SK-N-SH (cell line): ENCODE measurements at regions not wholly inside any gene's neighbourhood (a gene's known extent, or its start where the extent isn't known, plus 50 kb on each side); places are given as distances from the start of the nearest gene placed in this dataset.

Source experiments
- CTCF ChIA-PET: fragments of 300-600, 350-600 bp; formaldehyde crosslinking; extraction: SDS; loops from one replicate; lab custom pipeline; 2021; lab: Yijun Ruan, JAX
- POLR2A ChIA-PET: fragments of 350-600 bp; sonication (Branson Sonifier 250); formaldehyde crosslinking; extraction: SDS; loops from one replicate; lab custom pipeline; 2020; ENCODE audit warnings: antibody characterized with exemption, inconsistent platforms; lab: Yijun Ruan, JAX
- DNase-seq: peaks from one replicate; pipeline ENCODE4 v3.0.0; 2012
- H2AFZ ChIP-seq: fragments of 200-600 bp; sonication (generic); 2 replicates; pipeline ENCODE4 v1.8.1; 2016; ENCODE audit warnings: antibody characterized with exemption, mild to moderate bottlenecking, low read depth
- H3F3A ChIP-seq: fragments of 200-600 bp; sonication (generic); replicated peaks from 2 replicates; pipeline ENCODE3; 2016; ENCODE audit warnings: antibody characterized with exemption, mild to moderate bottlenecking; ENCODE audit not compliant: insufficient read depth
- H3K27ac ChIP-seq, 2 experiments: fragments of 200-500 bp in 1 of 2; fragments of 200-600 bp in 1 of 2; sonication (Bioruptor generic) in 1 of 2; sonication (generic), shearing (Covaris generic) in 1 of 2; 2 replicates each; pipeline versions ENCODE4 v1.5.1 to v1.6.1; 2014 to 2016; ENCODE audit warnings: low read depth in 2 of 2, inconsistent platforms in 1 of 2, low read length in 1 of 2, mild to moderate bottlenecking in 1 of 2, mixed read lengths in 1 of 2
- H3K27me3 ChIP-seq: fragments of 200-600 bp; sonication (generic), shearing (Covaris generic); 2 replicates; pipeline ENCODE4 v1.6.1; 2016; ENCODE audit warnings: mixed run types; ENCODE audit not compliant: insufficient read depth
- H3K36me3 ChIP-seq, 2 experiments: fragments of 200-500 bp in 1 of 2; fragments of 200-600 bp in 1 of 2; sonication (Bioruptor generic) in 1 of 2; sonication (generic) in 1 of 2; replicated peaks in 1 of 2; 2 replicates each; pipeline versions ENCODE3 to v1.5.1; 2014 to 2016; ENCODE audit warnings: low read length in 1 of 2, mild to moderate bottlenecking in 1 of 2; ENCODE audit not compliant: insufficient read depth in 2 of 2, control insufficient read depth in 1 of 2
- H3K4me1 ChIP-seq, 2 experiments: fragments of 200-500 bp in 1 of 2; fragments of 200-600 bp in 1 of 2; sonication (Bioruptor generic) in 1 of 2; sonication (generic), shearing (Covaris generic) in 1 of 2; 2 replicates each; pipeline versions ENCODE4 v1.5.1 to v1.6.1; 2014 to 2016; ENCODE audit warnings: low read depth in 1 of 2, low read length in 1 of 2, mixed run types in 1 of 2; ENCODE audit not compliant: insufficient read depth in 2 of 2, control insufficient read depth in 1 of 2
- H3K4me2 ChIP-seq: fragments of 200-600 bp; sonication (generic), shearing (Covaris generic); 2 replicates; pipeline ENCODE4 v1.6.1; 2017; ENCODE audit warnings: mixed run types
- H3K4me3 ChIP-seq, 2 experiments: fragments of 200-500 bp in 1 of 2; fragments of 200-600 bp in 1 of 2; sonication (Bioruptor generic) in 1 of 2; sonication (generic), shearing (Covaris generic) in 1 of 2; 2 replicates each; pipeline versions ENCODE4 v1.5.1 to v1.8.1; 2014 to 2016; ENCODE audit warnings: low read depth in 2 of 2, inconsistent platforms in 1 of 2, low read length in 1 of 2, mild to moderate bottlenecking in 1 of 2, mixed read lengths in 1 of 2, moderate library complexity in 1 of 2
- H3K79me2 ChIP-seq: fragments of 200-600 bp; sonication (generic); 2 replicates; pipeline ENCODE4 v1.8.1; 2017; ENCODE audit warnings: mild to moderate bottlenecking; ENCODE audit not compliant: insufficient read depth
- H3K9ac ChIP-seq: fragments of 200-600 bp; sonication (generic); 2 replicates; pipeline ENCODE4 v1.6.1; 2017; ENCODE audit warnings: mixed run types
- H3K9me2 ChIP-seq: fragments of 200-600 bp; sonication (generic); 2 replicates; pipeline ENCODE4 v1.6.1; 2017; ENCODE audit warnings: mixed run types
- H3K9me3 ChIP-seq: fragments of 200-600 bp; sonication (generic); 2 replicates; pipeline ENCODE4 v1.6.1; 2017; ENCODE audit warnings: mixed run types, mild to moderate bottlenecking, moderate library complexity
- H4K20me1 ChIP-seq: fragments of 200-600 bp; sonication (generic); 2 replicates; pipeline ENCODE4 v1.6.1; 2017; ENCODE audit warnings: mild to moderate bottlenecking, mixed run types; ENCODE audit not compliant: insufficient read depth
- CHD2 ChIP-seq: fragments of 150-350 bp; IDR thresholded peaks from 2 replicates; pipeline ENCODE4 v1.6.1; 2018; ENCODE audit warnings: low read length; ENCODE audit not compliant: partially characterized antibody
- CTCF ChIP-seq: fragments of 200-600 bp; sonication (generic); IDR thresholded peaks from 2 replicates; pipeline ENCODE4 v1.6.1; 2017; ENCODE audit warnings: antibody characterized with exemption, mild to moderate bottlenecking, moderate library complexity
- ELF1 ChIP-seq: IDR thresholded peaks from 2 replicates; pipeline ENCODE4 v1.4.0; 2012
- EP300 ChIP-seq, 2 experiments: IDR thresholded peaks; 2 replicates each; pipeline versions ENCODE4 v1.4.0 to v1.6.1; 2012; ENCODE audit warnings: borderline replicate concordance in 1 of 2, low read depth in 1 of 2, low read length in 1 of 2
- EZH2phosphoT487 ChIP-seq: fragments of 200-600 bp; sonication (generic); IDR thresholded peaks from 2 replicates; pipeline ENCODE4 v1.6.1; 2017; ENCODE audit warnings: low read depth, mixed run types, mild to moderate bottlenecking, antibody characterized with exemption, moderate library complexity, borderline replicate concordance
- FOSL2 ChIP-seq: IDR thresholded peaks from 2 replicates; pipeline ENCODE4 v1.4.0; 2012; ENCODE audit warnings: low read depth, mild to moderate bottlenecking, moderate library complexity, borderline replicate concordance
- FOXM1 ChIP-seq: IDR thresholded peaks from 2 replicates; pipeline ENCODE4 v1.4.0; 2012; ENCODE audit warnings: low read depth, mild to moderate bottlenecking
- GATA2 ChIP-seq: sonication (generic); formaldehyde crosslinking; IDR thresholded peaks from 2 replicates; pipeline ENCODE4 v1.5.0; 2020; ENCODE audit warnings: mild to moderate bottlenecking, missing genetic modification reagents
- IRF3 ChIP-seq: fragments of 150-350 bp; IDR thresholded peaks from 2 replicates; pipeline ENCODE4 v1.6.1; 2016; ENCODE audit warnings: mild to moderate bottlenecking, low read depth, low read length
- JUND ChIP-seq: IDR thresholded peaks from 2 replicates; pipeline ENCODE4 v1.4.0; 2012
- MEF2A ChIP-seq: IDR thresholded peaks from 2 replicates; pipeline ENCODE4 v1.4.0; 2012; ENCODE audit warnings: low read depth, borderline replicate concordance
- MXI1 ChIP-seq: IDR thresholded peaks from 2 replicates; pipeline ENCODE4 v1.6.1; 2012; ENCODE audit warnings: mild to moderate bottlenecking, low read depth, low read length, improper control_type of control experiment
- NFIC ChIP-seq: IDR thresholded peaks from 2 replicates; pipeline ENCODE4 v1.4.0; 2012; ENCODE audit warnings: borderline replicate concordance
- NRF1 ChIP-seq: IDR thresholded peaks from 2 replicates; pipeline ENCODE4 v1.6.1; 2012; ENCODE audit warnings: low read depth, mild to moderate bottlenecking, low read length
- PBX3 ChIP-seq: IDR thresholded peaks from 2 replicates; pipeline ENCODE4; 2012
- POLR2AphosphoS5 ChIP-seq: IDR thresholded peaks from 2 replicates; pipeline ENCODE4 v1.6.1; 2012; ENCODE audit warnings: low read depth, low read length
- RAD21 ChIP-seq: IDR thresholded peaks from 2 replicates; pipeline ENCODE4 v1.6.1; 2012; ENCODE audit warnings: mild to moderate bottlenecking, low read length
- RCOR1 ChIP-seq: fragments of 150-350 bp; IDR thresholded peaks from 2 replicates; pipeline ENCODE4 v1.6.1; 2017; ENCODE audit warnings: antibody characterized with exemption, low read length
- RFX5 ChIP-seq: IDR thresholded peaks from 2 replicates; pipeline ENCODE4 v1.6.1; 2012; ENCODE audit warnings: mild to moderate bottlenecking, improper control_type of control experiment, low read length
- SIN3A ChIP-seq: IDR thresholded peaks from 2 replicates; pipeline ENCODE4 v1.6.1; 2012; ENCODE audit warnings: low read depth, mild to moderate bottlenecking, low read length, moderate library complexity, borderline replicate concordance
- SMC3 ChIP-seq: IDR thresholded peaks from 2 replicates; pipeline ENCODE4 v1.6.1; 2012; ENCODE audit warnings: low read depth, low read length, improper control_type of control experiment
- TAF1 ChIP-seq: IDR thresholded peaks from 2 replicates; pipeline ENCODE4 v1.6.1; 2012; ENCODE audit warnings: low read depth, mild to moderate bottlenecking, low read length, moderate library complexity, borderline replicate concordance
- TCF12 ChIP-seq: IDR thresholded peaks from 2 replicates; pipeline ENCODE4 v1.4.0; 2012
- TEAD4 ChIP-seq: IDR thresholded peaks from 2 replicates; pipeline ENCODE4 v1.4.0; 2012; ENCODE audit warnings: mild to moderate bottlenecking, borderline replicate concordance; ENCODE audit not compliant: insufficient read depth
- USF1 ChIP-seq: IDR thresholded peaks from 2 replicates; pipeline ENCODE4 v1.4.0; 2012; ENCODE audit warnings: low read depth, borderline replicate concordance
- USF2 ChIP-seq: fragments of 150-350 bp; IDR thresholded peaks from 2 replicates; pipeline ENCODE4 v1.6.1; 2017; ENCODE audit warnings: antibody characterized with exemption, low read length, low read depth, borderline replicate concordance
- YY1 ChIP-seq: IDR thresholded peaks from 2 replicates; pipeline ENCODE4 v1.4.0; 2012; ENCODE audit warnings: low read depth, mild to moderate bottlenecking
- ZBTB33 ChIP-seq: IDR thresholded peaks from 2 replicates; pipeline ENCODE4 v1.4.0; 2012; ENCODE audit warnings: low read depth, borderline replicate concordance
- WGBS: methylation state at CpG from one replicate; pipeline ENCODE4 v1.1.6; 2017; ENCODE audit warnings: low lambda C conversion rate; 5-methylcytosine and 5-hydroxymethylcytosine counted together

GRCh38 chr7:155230169-155230593 lies 67.5 kb upstream of the INSIG1 start:
- H3K9me2 ChIP-seq = no peaks in the 10 kb centered on the region
- no peaks in the 10 kb centered on the region for H4K20me1 ChIP-seq
- H3K27me3 ChIP-seq = no peaks in the 10 kb centered on the region
- no peak overlapping the region; the same call in 1 of the 2 replicates for H2AFZ ChIP-seq
- POLR2A ChIA-PET = no interaction called here
- peak overlapping the region in 1 of 2 experiments; percentile 38; a peak in 2 of 4 replicates for H3K27ac ChIP-seq
- H3K9ac ChIP-seq = no peak overlapping the region
- no peaks in the 10 kb centered on the region for H3K36me3 ChIP-seq
- H3K4me3 ChIP-seq = no peak overlapping the region
- peaks cover 5 to 25% of the 10 kb centered on the region in 2 experiments; a peak in 2 of 4 replicates for H3K4me1 ChIP-seq
- 45% methylated on average over 11 of the region's 11 CpGs for WGBS
- no peaks in the 10 kb centered on the region for H3K9me3 ChIP-seq
- no peak for DNase-seq
- H3F3A ChIP-seq = no peaks in the 10 kb centered on the region
- no peaks in the 10 kb centered on the region for H3K79me2 ChIP-seq
- H3K4me2 ChIP-seq = peak overlapping the region; percentile 38; the same call in 1 of the 2 replicates
- CTCF ChIA-PET = interaction anchor here (0.6 to 5.2 kb wide), 6 partner anchors 10 to 302 kb away, joined by 3 to 27 read pairs (median 3); no protein-coding TSS in a partner anchor
- TF ChIP-seq RCOR1 (no peak), CHD2 (no peak), YY1 (no peak), SMC3 (no peak), CTCF (no peak), TAF1 (no peak), SIN3A (0 out of 2 replicates have a peak, but pooled peaks have one; percentile 57), ELF1 (no peak), NRF1 (no peak), RFX5 (no peak), JUND (peak; percentile 77), IRF3 (no peak), USF2 (no peak), TEAD4 (peak; percentile 90), NFIC (peak; percentile 82), EP300 (IDR thresholded peaks at IDR 0.05; ENCODE audit: borderline replicate concordance in 1 of 2, low read depth in 1 of 2, low read length in 1 of 2) (peak in 1 of 2 experiments; percentile 78; a peak in 2 of 4 replicates), TCF12 (peak; percentile 92), MEF2A (no peak), GATA2 (CRISPR knock-in tag) (no peak), MXI1 (no peak), ZBTB33 (peak; percentile 50; the same call in 1 of the 2 replicates), FOSL2 (peak; percentile 79), RAD21 (no peak), EZH2phosphoT487 (no peak), FOXM1 (no peak), USF1 (no peak), PBX3 (peak; percentile 97), POLR2AphosphoS5 (peak; percentile 67; the same call in 1 of the 2 replicates)
